MM.1S (cell line): ENCODE measurements at regions not wholly inside any gene's neighbourhood (a gene's known extent, or its start where the extent isn't known, plus 50 kb on each side); places are given as distances from the start of the nearest gene placed in this dataset.

Experiments used
- DNase-seq: peaks from one replicate; pipeline ENCODE4 v3.0.0-alpha.2; 2015
- H2AFZ ChIP-seq: fragments of 300-600 bp; sonication (generic); 2 replicates; pipeline ENCODE4 v1.6.0; 2016; ENCODE audit warnings: antibody characterized with exemption, low read length
- H3F3A ChIP-seq: fragments of 300-600 bp; sonication (generic); 2 replicates; pipeline ENCODE4 v1.6.1; 2016; ENCODE audit warnings: mild to moderate bottlenecking, antibody characterized with exemption, low read length, moderate library complexity, mixed read lengths; ENCODE audit not compliant: insufficient read depth
- H3K27ac ChIP-seq: fragments of 300-600 bp; sonication (generic); 2 replicates; pipeline ENCODE4 v1.5.1; 2016; ENCODE audit warnings: mild to moderate bottlenecking, low read length
- H3K27me3 ChIP-seq: fragments of 300-600 bp; sonication (generic); replicated peaks from 2 replicates; pipeline ENCODE4 v1.6.0; 2016; ENCODE audit warnings: low read length; ENCODE audit not compliant: insufficient read depth
- H3K36me3 ChIP-seq: fragments of 300-600 bp; sonication (generic); replicated peaks from 2 replicates; pipeline ENCODE4 v1.6.1; 2016; ENCODE audit warnings: mild to moderate bottlenecking, low read length, mixed read lengths; ENCODE audit not compliant: insufficient read depth
- H3K4me1 ChIP-seq: fragments of 300-600 bp; sonication (generic); 2 replicates; pipeline ENCODE4 v1.6.1; 2016; ENCODE audit warnings: low read length, mixed read lengths
- H3K4me2 ChIP-seq: fragments of 300-600 bp; sonication (generic); 2 replicates; pipeline ENCODE4 v1.6.0; 2016; ENCODE audit warnings: low read depth, low read length
- H3K4me3 ChIP-seq: fragments of 300-600 bp; sonication (generic); 2 replicates; pipeline ENCODE4 v1.5.1; 2016; ENCODE audit warnings: low read length, mixed read lengths
- H3K79me2 ChIP-seq: fragments of 300-600 bp; sonication (generic); 2 replicates; pipeline ENCODE4 v1.6.1; 2016; ENCODE audit warnings: mixed run types, low read length, mixed read lengths
- H3K9ac ChIP-seq: fragments of 300-600 bp; sonication (generic); 2 replicates; pipeline ENCODE4 v1.6.1; 2016; ENCODE audit warnings: low read length, mixed read lengths
- H3K9me2 ChIP-seq: fragments of 300-600 bp; sonication (generic); replicated peaks from 2 replicates; pipeline ENCODE4 v1.6.1; 2016; ENCODE audit warnings: mild to moderate bottlenecking, low read length, mixed read lengths; ENCODE audit not compliant: insufficient read depth
- H3K9me3 ChIP-seq: fragments of 300-600 bp; sonication (generic); replicated peaks from 2 replicates; pipeline ENCODE4 v1.6.1; 2016; ENCODE audit warnings: mild to moderate bottlenecking, low read length, mixed read lengths; ENCODE audit not compliant: insufficient read depth
- H4K20me1 ChIP-seq: fragments of 300-600 bp; sonication (generic); 2 replicates; pipeline ENCODE4 v1.6.1; 2016; ENCODE audit warnings: mild to moderate bottlenecking, low read length, moderate library complexity, mixed read lengths; ENCODE audit not compliant: insufficient read depth
- EZH2 ChIP-seq: fragments of 300-600 bp; sonication (generic); optimal IDR thresholded peaks from 2 replicates; pipeline ENCODE3; 2017; ENCODE audit warnings: low read depth, mild to moderate bottlenecking, antibody characterized with exemption, low read length, mixed read lengths
- EZH2phosphoT487 ChIP-seq: fragments of 300-600 bp; sonication (generic); IDR thresholded peaks from 2 replicates; pipeline ENCODE4 v1.6.1; 2018; ENCODE audit warnings: antibody characterized with exemption, low read length
- TF ChIP-seq, protein P1 (sequence below): fragments of 300-600 bp; sonication (generic); IDR thresholded peaks from 2 replicates; pipeline ENCODE4 v1.5.1; 2016; ENCODE audit warnings: antibody characterized with exemption, low read length, mixed read lengths

DNA sequence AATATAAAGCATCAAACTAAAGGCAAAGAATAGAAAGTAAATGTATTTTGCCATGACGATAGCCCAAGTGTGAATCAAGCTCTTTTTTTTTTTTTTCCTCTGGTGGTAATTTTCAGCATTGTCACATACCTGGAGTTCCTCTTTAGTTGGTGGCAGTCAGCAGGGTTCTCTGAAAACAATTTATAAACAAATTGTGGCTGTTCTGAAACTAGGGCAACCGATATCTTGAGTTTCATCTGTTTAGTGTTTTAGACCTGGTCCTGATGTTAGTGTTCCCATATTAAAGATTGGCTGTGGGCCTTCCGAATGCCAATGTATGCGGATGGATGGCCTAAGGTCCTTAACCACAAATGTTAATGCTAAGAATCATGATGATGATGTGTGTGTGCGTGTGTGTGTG is 713.1 kb downstream of the GATA3 start:
- H3K4me2 ChIP-seq: peak overlapping the region; percentile 16; the same call in 1 of the 2 replicates
- H3K4me3 ChIP-seq: no peak overlapping the region
- no peak overlapping the region for H3K9ac ChIP-seq
- no peaks in the 10 kb centered on the region; the same call in 1 of the 2 replicates for H3F3A ChIP-seq
- no peaks in the 10 kb centered on the region for H3K9me3 ChIP-seq
- H2AFZ ChIP-seq: no peak overlapping the region
- no peaks in the 10 kb centered on the region; the same call in 1 of the 2 replicates for H3K4me1 ChIP-seq
- H3K27ac ChIP-seq: no peak overlapping the region; the same call in 1 of the 2 replicates
- no peaks in the 10 kb centered on the region for H3K27me3 ChIP-seq
- no peaks in the 10 kb centered on the region for H3K9me2 ChIP-seq
- no peaks in the 10 kb centered on the region for H4K20me1 ChIP-seq
- no peaks in the 10 kb centered on the region for H3K79me2 ChIP-seq
- TF ChIP-seq EZH2 (no peak), EZH2phosphoT487 (no peak)
- TF ChIP-seq, protein P1, sequence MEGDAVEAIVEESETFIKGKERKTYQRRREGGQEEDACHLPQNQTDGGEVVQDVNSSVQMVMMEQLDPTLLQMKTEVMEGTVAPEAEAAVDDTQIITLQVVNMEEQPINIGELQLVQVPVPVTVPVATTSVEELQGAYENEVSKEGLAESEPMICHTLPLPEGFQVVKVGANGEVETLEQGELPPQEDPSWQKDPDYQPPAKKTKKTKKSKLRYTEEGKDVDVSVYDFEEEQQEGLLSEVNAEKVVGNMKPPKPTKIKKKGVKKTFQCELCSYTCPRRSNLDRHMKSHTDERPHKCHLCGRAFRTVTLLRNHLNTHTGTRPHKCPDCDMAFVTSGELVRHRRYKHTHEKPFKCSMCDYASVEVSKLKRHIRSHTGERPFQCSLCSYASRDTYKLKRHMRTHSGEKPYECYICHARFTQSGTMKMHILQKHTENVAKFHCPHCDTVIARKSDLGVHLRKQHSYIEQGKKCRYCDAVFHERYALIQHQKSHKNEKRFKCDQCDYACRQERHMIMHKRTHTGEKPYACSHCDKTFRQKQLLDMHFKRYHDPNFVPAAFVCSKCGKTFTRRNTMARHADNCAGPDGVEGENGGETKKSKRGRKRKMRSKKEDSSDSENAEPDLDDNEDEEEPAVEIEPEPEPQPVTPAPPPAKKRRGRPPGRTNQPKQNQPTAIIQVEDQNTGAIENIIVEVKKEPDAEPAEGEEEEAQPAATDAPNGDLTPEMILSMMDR: no peak
- no peaks in the 10 kb centered on the region for H3K36me3 ChIP-seq
- DNase-seq: peak; percentile 47

DNA sequence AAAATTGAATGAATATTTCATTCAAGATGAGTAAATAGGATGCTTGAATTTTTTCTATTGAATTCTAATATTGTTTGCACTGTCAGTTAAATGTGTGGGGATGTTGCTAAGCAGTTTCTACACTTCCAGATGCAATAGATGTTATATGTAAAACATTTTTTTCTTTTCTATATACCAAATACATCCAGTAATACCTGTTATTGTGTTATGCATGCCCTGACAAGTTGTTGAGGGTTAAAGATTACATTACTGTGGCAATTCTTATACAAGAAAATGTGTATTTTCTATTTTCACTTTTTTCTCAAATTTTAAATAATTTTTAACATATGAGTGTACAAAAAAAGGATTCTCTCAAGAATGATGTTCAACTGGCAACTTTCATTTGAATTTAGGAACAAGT is 713.9 kb downstream of the GATA3 start:
- no peaks in the 10 kb centered on the region for H3K9me2 ChIP-seq
- DNase-seq: no peak
- no peaks in the 10 kb centered on the region; the same call in 1 of the 2 replicates for H3F3A ChIP-seq
- H3K27ac ChIP-seq: no peak overlapping the region
- TF ChIP-seq EZH2 (no peak), EZH2phosphoT487 (no peak)
- TF ChIP-seq, protein P1: no peak
- H3K4me2 ChIP-seq: no peak overlapping the region
- no peaks in the 10 kb centered on the region for H4K20me1 ChIP-seq
- no peak overlapping the region for H3K9ac ChIP-seq
- no peaks in the 10 kb centered on the region for H3K9me3 ChIP-seq
- H3K79me2 ChIP-seq: no peaks in the 10 kb centered on the region
- H3K4me1 ChIP-seq: no peaks in the 10 kb centered on the region; the same call in 1 of the 2 replicates
- H3K4me3 ChIP-seq: no peak overlapping the region
- H3K36me3 ChIP-seq: no peaks in the 10 kb centered on the region
- H3K27me3 ChIP-seq: no peaks in the 10 kb centered on the region
- no peak overlapping the region for H2AFZ ChIP-seq

DNA sequence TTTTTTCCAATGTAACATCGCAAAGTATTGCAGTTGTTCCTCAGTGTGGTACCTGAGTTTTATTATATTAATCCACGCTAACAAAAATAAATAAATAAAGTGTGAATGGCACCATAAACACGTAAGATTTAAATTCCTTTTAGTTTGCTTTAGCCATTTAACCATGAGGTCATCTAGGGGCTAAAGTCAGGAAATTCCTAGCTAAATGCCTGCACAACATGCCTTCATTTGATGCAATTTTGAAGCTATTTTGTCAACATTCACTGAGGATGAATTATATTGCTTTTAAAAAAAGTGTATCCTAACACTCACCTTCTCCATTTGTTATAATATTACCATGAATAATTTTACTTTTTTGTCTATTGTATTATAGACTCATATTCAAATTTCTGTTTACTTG is 714.4 kb downstream of the GATA3 start:
- Histone ChIP-seq H2AFZ (no peak overlapping the region), H4K20me1 (no peaks in the 10 kb centered on the region), H3K4me3 (no peak overlapping the region), H3K27ac (no peak overlapping the region), H3K36me3 (no peaks in the 10 kb centered on the region), H3K79me2 (no peaks in the 10 kb centered on the region), H3K4me1 (no peaks in the 10 kb centered on the region; the same call in 1 of the 2 replicates), H3K9ac (no peak overlapping the region), H3K9me2 (no peaks in the 10 kb centered on the region), H3K9me3 (no peaks in the 10 kb centered on the region), H3K4me2 (no peak overlapping the region), H3K27me3 (no peaks in the 10 kb centered on the region), H3F3A (no peaks in the 10 kb centered on the region; the same call in 1 of the 2 replicates)
- no peak for DNase-seq
- TF ChIP-seq, protein P1: no peak
- TF ChIP-seq EZH2phosphoT487 (no peak), EZH2 (no peak)
